Activated CD8-positive, alpha-beta memory T cell treated with anti-CD3 and anti-CD28 coated beads, Interleukin-2, amount 10 ng/mL, durations not matched to agents 7 days and 5 days (primary cell): ENCODE measurements at regions not wholly inside any gene's neighbourhood (a gene's known extent, or its start where the extent isn't known, plus 50 kb on each side); places are given as distances from the start of the nearest gene placed in this dataset.

Experiments used
- ATAC-seq: fragments of 150-1000 bp; cut with Tn5 transposase; one replicate; pipeline ENCODE4 v1.10.0; 2021; ENCODE audit warnings: moderate library complexity
- CTCF ChIA-PET: fragments of 350-600 bp; sonication (Branson Sonifier 250); formaldehyde crosslinking; loops from one replicate; lab custom pipeline; 2021; ENCODE audit warnings: antibody characterized with exemption; lab: Charles Lee
- DNase-seq: peaks from one replicate; pipeline ENCODE4 v3.0.0-alpha.2; 2020
- H3K27ac Mint-ChIP-seq: one replicate; pipeline ENCODE4 v1.8.0; 2021; ENCODE audit warnings: mild to moderate bottlenecking, mixed read lengths
- H3K27me3 Mint-ChIP-seq: one replicate; pipeline ENCODE4 v1.8.0; 2021; ENCODE audit warnings: mixed read lengths
- H3K36me3 Mint-ChIP-seq: one replicate; pipeline ENCODE4 v1.8.0; 2021; ENCODE audit warnings: mild to moderate bottlenecking, mixed read lengths
- H3K4me1 Mint-ChIP-seq: one replicate; pipeline ENCODE4 v1.8.0; 2021; ENCODE audit warnings: mixed read lengths
- H3K4me3 Mint-ChIP-seq: one replicate; pipeline ENCODE4 v1.8.0; 2021; ENCODE audit warnings: mild to moderate bottlenecking, moderate library complexity, mixed read lengths
- H3K9me3 Mint-ChIP-seq: one replicate; pipeline ENCODE4 v1.8.0; 2022; ENCODE audit warnings: low read depth, mixed read lengths

DNA sequence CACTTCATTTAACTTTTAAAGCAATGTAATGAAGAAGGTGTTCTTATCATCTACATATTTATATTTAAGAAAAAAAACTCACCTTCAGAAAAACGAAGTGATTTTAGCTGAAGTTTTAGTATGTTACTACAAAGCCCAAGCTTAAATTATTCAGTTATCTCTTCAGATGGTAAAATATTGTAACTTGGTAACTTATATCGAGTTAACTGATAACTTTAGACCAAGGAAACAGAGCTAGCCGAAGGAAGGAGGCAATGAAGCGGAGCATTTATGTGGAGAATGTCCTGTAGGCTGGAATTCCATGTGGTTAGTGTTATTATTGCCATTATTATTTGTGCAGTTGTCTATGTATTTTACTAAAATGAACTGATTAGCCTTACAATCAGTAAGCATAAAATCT is 1102.1 kb upstream of the LCORL start:
- Mint-ChIP-seq H3K27ac (no peak overlapping the region), H3K4me1 (no peaks in the 10 kb centered on the region), H3K27me3 (no peaks in the 10 kb centered on the region), H3K4me3 (no peak overlapping the region), H3K9me3 (peaks cover 22% of the 10 kb centered on the region), H3K36me3 (no peaks in the 10 kb centered on the region)
- DNase-seq (no peak), ATAC-seq (no peak)
- CTCF ChIA-PET = no interaction called here

- ATAC-seq = no peak
- Mint-ChIP-seq H3K9me3 (peaks cover 15% of the 10 kb centered on the region), H3K36me3 (no peaks in the 10 kb centered on the region), H3K4me1 (no peaks in the 10 kb centered on the region), H3K27ac (no peak overlapping the region), H3K27me3 (no peaks in the 10 kb centered on the region), H3K4me3 (no peak overlapping the region)
- CTCF ChIA-PET = no interaction called here
- no peak for DNase-seq
Measured at GRCh38 chr4:19119904-19120560, 1098.5 kb upstream of the LCORL start.

DNA sequence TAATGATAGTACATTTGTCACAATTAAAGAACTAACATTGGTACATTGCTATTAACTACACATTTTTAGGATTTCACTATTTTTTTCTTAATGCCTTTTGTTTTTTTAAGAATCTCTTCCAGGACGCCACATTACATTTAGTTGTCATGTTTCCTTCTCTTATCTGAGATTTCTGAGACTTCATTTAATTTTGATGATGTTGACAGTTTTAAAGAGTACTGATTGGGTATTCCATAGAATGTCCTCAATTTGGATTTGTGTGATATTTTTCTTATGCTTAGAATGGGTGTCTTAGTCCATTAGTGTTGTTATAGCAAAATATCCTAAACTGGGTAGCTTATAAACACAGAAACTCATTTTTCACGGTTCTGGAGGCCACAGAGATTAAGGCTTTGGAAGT is 1095.5 kb upstream of the LCORL start:
- Mint-ChIP-seq H3K27me3 (no peaks in the 10 kb centered on the region), H3K4me3 (no peak overlapping the region), H3K9me3 (peaks cover 6% of the 10 kb centered on the region), H3K36me3 (no peaks in the 10 kb centered on the region), H3K27ac (no peak overlapping the region), H3K4me1 (no peaks in the 10 kb centered on the region)
- DNase-seq (no peak), ATAC-seq (no peak)
- CTCF ChIA-PET = no interaction called here

- H3K27me3 Mint-ChIP-seq = no peaks in the 10 kb centered on the region
Measured at GRCh38 chr4:19104176-19104575, 1082.6 kb upstream of the LCORL start.

GRCh38 chr4:19095491-19096046 is 1074.0 kb upstream of the LCORL start:
- CTCF ChIA-PET = no interaction called here
- DNase-seq = no peak
- H3K9me3 Mint-ChIP-seq = peaks cover 12% of the 10 kb centered on the region
- no peak overlapping the region for H3K27ac Mint-ChIP-seq
- H3K4me3 Mint-ChIP-seq = no peak overlapping the region
- ATAC-seq = no peak
- H3K4me1 Mint-ChIP-seq = no peaks in the 10 kb centered on the region
- no peaks in the 10 kb centered on the region for H3K27me3 Mint-ChIP-seq
- H3K36me3 Mint-ChIP-seq = no peaks in the 10 kb centered on the region

More at GRCh38 chr4:19104176-19104575, 1082.6 kb upstream of the LCORL start:
- H3K4me1 Mint-ChIP-seq = no peaks in the 10 kb centered on the region
- no peak for DNase-seq
- CTCF ChIA-PET = no interaction called here
- no peak overlapping the region for H3K27ac Mint-ChIP-seq
- H3K36me3 Mint-ChIP-seq = no peaks in the 10 kb centered on the region
- no peak for ATAC-seq
- H3K4me3 Mint-ChIP-seq = no peak overlapping the region
- H3K9me3 Mint-ChIP-seq = peaks cover 12% of the 10 kb centered on the region

GRCh38 chr4:19093951-19094350 is 1072.4 kb upstream of the LCORL start:
- no peak for ATAC-seq
- no peak for DNase-seq
- CTCF ChIA-PET = no interaction called here
- no peaks in the 10 kb centered on the region for H3K36me3 Mint-ChIP-seq
- H3K4me3 Mint-ChIP-seq = no peak overlapping the region
- peaks cover 15% of the 10 kb centered on the region for H3K9me3 Mint-ChIP-seq
- H3K27me3 Mint-ChIP-seq = no peaks in the 10 kb centered on the region
- H3K4me1 Mint-ChIP-seq = no peaks in the 10 kb centered on the region
- no peak overlapping the region for H3K27ac Mint-ChIP-seq

- CTCF ChIA-PET = no interaction called here
- H3K9me3 Mint-ChIP-seq = peaks cover 11% of the 10 kb centered on the region
- no peaks in the 10 kb centered on the region for H3K27me3 Mint-ChIP-seq
- no peak overlapping the region for H3K4me3 Mint-ChIP-seq
- no peak for ATAC-seq
- no peak overlapping the region for H3K27ac Mint-ChIP-seq
- no peak for DNase-seq
- H3K4me1 Mint-ChIP-seq = no peaks in the 10 kb centered on the region
- H3K36me3 Mint-ChIP-seq = no peaks in the 10 kb centered on the region
Measured at GRCh38 chr4:19092797-19093196, 1071.2 kb upstream of the LCORL start.

DNA sequence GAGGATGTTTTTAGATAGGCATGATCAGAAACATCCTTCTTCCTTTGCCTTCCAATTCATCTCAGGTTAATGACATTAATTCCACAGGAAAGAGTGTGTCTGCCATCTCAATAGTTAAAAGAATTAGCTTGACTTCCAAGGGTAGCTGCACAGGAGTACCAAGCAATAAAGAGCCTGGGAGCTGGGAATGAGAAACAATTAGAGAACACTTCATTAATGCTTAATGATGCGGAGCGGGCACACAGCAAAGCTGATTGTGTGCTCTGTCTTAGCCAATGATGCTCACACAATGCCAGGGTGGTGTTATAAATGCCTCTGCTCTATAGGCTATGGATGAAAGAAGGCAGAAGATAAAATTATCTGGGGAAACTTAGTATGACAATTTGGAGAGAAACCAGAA is 1052.5 kb upstream of the LCORL start:
- H3K27ac Mint-ChIP-seq = no peak overlapping the region
- DNase-seq = no peak
- CTCF ChIA-PET = no interaction called here

GRCh38 chr4:19063662-19064061 is 1042.1 kb upstream of the LCORL start:
- Mint-ChIP-seq H3K4me3 (no peak overlapping the region), H3K36me3 (no peaks in the 10 kb centered on the region), H3K27ac (no peak overlapping the region), H3K27me3 (no peaks in the 10 kb centered on the region), H3K4me1 (no peaks in the 10 kb centered on the region), H3K9me3 (peaks cover 12% of the 10 kb centered on the region)
- no peak for DNase-seq
- CTCF ChIA-PET = no interaction called here
- no peak for ATAC-seq

More for the DNA sequence above, 1052.5 kb upstream of the LCORL start:
- H3K4me1 Mint-ChIP-seq = no peaks in the 10 kb centered on the region
- ATAC-seq = no peak
- no peaks in the 10 kb centered on the region for H3K27me3 Mint-ChIP-seq
- no peaks in the 10 kb centered on the region for H3K36me3 Mint-ChIP-seq
- H3K4me3 Mint-ChIP-seq = no peak overlapping the region
- peaks cover 3% of the 10 kb centered on the region for H3K9me3 Mint-ChIP-seq

GRCh38 chr4:19054916-19055315 is 1033.4 kb upstream of the LCORL start:
- Mint-ChIP-seq H3K4me3 (no peak overlapping the region), H3K4me1 (no peaks in the 10 kb centered on the region), H3K36me3 (no peaks in the 10 kb centered on the region), H3K27me3 (no peaks in the 10 kb centered on the region), H3K9me3 (peaks cover 4% of the 10 kb centered on the region), H3K27ac (no peak overlapping the region)
- CTCF ChIA-PET = no interaction called here
- DNase-seq (no peak), ATAC-seq (no peak)

- no peak overlapping the region for H3K27ac Mint-ChIP-seq
- CTCF ChIA-PET = no interaction called here
- H3K9me3 Mint-ChIP-seq = peaks cover 6% of the 10 kb centered on the region
- ATAC-seq (no peak), DNase-seq (no peak)
- no peaks in the 10 kb centered on the region for H3K36me3 Mint-ChIP-seq
- no peak overlapping the region for H3K4me3 Mint-ChIP-seq
- no peaks in the 10 kb centered on the region for H3K27me3 Mint-ChIP-seq
- no peaks in the 10 kb centered on the region for H3K4me1 Mint-ChIP-seq
Measured at GRCh38 chr4:19051831-19052230, 1030.3 kb upstream of the LCORL start.

DNA sequence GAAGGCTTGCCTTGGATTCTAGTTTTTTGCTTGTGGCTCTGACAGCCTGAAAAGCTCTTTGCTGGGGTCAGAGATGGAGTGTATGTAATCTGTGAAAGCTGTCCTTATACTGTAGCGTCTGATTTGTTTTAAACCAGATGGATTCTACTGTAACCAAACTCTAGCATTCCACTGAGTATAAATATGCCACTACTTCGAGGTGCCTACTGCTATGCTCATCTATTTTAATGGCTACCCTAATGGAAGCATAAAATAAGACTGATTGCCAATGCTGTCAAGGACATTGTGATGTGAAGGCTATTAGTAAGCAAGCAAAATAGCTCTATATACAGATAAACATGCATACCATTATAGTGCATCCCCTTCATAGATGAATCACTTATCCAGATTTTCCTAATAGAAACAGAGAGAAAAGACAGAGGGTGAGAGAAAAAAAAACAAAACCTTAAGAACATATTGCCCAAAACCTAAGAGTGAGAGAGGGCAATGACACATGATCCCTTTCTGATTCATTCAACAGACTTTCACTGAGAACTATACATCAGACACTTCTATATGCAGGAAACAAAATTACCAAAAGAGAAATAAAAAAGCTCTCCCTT is 1025.8 kb upstream of the LCORL start:
- CTCF ChIA-PET = no interaction called here
- no peak for ATAC-seq

DNA sequence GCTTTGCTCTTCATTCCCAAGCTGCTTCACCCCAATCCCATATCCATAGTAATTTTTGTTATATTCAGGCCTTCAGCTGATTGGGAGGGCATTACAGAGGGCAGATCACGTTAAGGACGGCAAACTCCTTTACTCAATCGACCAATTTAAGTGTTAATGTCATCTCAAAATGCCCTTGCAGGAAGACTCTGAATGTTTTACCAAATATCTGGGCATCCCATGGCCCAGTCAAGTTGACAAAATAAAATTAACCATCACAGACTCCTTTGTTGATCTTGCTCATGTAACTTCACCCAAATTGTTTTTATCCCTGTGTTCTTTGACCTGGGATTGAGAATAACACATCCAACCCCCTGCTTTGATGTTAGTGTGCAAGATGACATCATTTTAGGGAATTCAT is 1018.3 kb upstream of the LCORL start:
- Mint-ChIP-seq H3K9me3 (peaks cover 12% of the 10 kb centered on the region), H3K4me3 (no peak overlapping the region), H3K36me3 (no peaks in the 10 kb centered on the region), H3K27ac (no peak overlapping the region), H3K4me1 (no peaks in the 10 kb centered on the region), H3K27me3 (no peaks in the 10 kb centered on the region)
- CTCF ChIA-PET = no interaction called here
- DNase-seq (no peak), ATAC-seq (no peak)

More for the DNA sequence above, 1025.8 kb upstream of the LCORL start:
- H3K4me1 Mint-ChIP-seq = no peaks in the 10 kb centered on the region
- H3K9me3 Mint-ChIP-seq = peaks cover 16% of the 10 kb centered on the region
- no peak for DNase-seq
- no peak overlapping the region for H3K4me3 Mint-ChIP-seq
- no peaks in the 10 kb centered on the region for H3K27me3 Mint-ChIP-seq
- H3K27ac Mint-ChIP-seq = no peak overlapping the region
- no peaks in the 10 kb centered on the region for H3K36me3 Mint-ChIP-seq

- no peaks in the 10 kb centered on the region for H3K27me3 Mint-ChIP-seq
- no peaks in the 10 kb centered on the region for H3K36me3 Mint-ChIP-seq
- ATAC-seq (no peak), DNase-seq (no peak)
- CTCF ChIA-PET = no interaction called here
- no peaks in the 10 kb centered on the region for H3K4me1 Mint-ChIP-seq
- no peak overlapping the region for H3K4me3 Mint-ChIP-seq
- H3K9me3 Mint-ChIP-seq = peaks cover 10% of the 10 kb centered on the region
- H3K27ac Mint-ChIP-seq = no peak overlapping the region
Measured at GRCh38 chr4:19038231-19038630, 1016.7 kb upstream of the LCORL start.
